ENCODE measurements at regions not wholly inside any gene's neighbourhood (a gene's known extent, or its start where the extent isn't known, plus 50 kb on each side); places are given as distances from the start of the nearest gene placed in this dataset.

- intact Hi-C loops (cut with DNase I; ENCODE audit: low total_unique reads): no loop called here
- Histone ChIP-seq H3K27ac (no peak overlapping the region), H3K4me3 (no peak overlapping the region), H3K4me1 (no peaks in the 10 kb centered on the region), H3K36me3 (no peaks in the 10 kb centered on the region), H3K9me3 (peaks cover 0 to 3% (median 0%) of the 10 kb centered on the region in 8 donors), H3K27me3 (replicated peaks in 1 of 7) (no peaks in the 10 kb centered on the region)
- DNase-seq: no peak
- 89 to 99% (median 89%) methylated on average over 2 of the region's 2 CpGs for WGBS, 5 donors
- TF ChIP-seq, protein P1, sequence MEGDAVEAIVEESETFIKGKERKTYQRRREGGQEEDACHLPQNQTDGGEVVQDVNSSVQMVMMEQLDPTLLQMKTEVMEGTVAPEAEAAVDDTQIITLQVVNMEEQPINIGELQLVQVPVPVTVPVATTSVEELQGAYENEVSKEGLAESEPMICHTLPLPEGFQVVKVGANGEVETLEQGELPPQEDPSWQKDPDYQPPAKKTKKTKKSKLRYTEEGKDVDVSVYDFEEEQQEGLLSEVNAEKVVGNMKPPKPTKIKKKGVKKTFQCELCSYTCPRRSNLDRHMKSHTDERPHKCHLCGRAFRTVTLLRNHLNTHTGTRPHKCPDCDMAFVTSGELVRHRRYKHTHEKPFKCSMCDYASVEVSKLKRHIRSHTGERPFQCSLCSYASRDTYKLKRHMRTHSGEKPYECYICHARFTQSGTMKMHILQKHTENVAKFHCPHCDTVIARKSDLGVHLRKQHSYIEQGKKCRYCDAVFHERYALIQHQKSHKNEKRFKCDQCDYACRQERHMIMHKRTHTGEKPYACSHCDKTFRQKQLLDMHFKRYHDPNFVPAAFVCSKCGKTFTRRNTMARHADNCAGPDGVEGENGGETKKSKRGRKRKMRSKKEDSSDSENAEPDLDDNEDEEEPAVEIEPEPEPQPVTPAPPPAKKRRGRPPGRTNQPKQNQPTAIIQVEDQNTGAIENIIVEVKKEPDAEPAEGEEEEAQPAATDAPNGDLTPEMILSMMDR (IDR thresholded peaks at IDR 0.05 in 8 of 11, conservative IDR thresholded peaks at IDR 0.05 in 3 of 11): no peak
- no peak for TF ChIP-seq POLR2AphosphoS5 (IDR thresholded peaks at IDR 0.05)
- TF ChIP-seq POLR2A (IDR thresholded peaks at IDR 0.05): no peak
These were observed 68.4 kb upstream of the ADGRL4 start for GRCh38 chr1:79074975-79075374.

DNA sequence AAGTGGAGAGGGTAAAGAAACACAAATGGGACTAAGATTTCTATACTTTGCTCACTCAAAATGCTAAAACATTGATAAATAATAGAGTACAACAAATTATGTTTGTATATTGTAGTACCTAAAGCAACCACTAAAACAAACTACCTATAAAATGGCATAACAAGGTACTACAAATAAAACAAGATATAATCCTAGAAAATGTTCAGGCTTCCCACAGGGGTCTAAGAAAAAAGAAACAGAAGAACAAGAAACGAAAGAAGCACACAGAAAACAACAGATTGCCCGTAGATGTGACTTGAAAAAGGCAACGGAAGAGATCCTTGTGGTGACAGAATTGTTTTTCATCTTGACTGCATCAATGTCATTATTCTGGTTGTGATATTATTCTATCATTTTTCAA, 63.3 kb upstream of the ADGRL4 start:
- TF ChIP-seq, protein P1 (IDR thresholded peaks at IDR 0.05 in 8 of 11, conservative IDR thresholded peaks at IDR 0.05 in 3 of 11): peak in 1 of 11 experiments; percentile 10
- TF ChIP-seq POLR2A (IDR thresholded peaks at IDR 0.05): no peak
- Histone ChIP-seq H3K36me3 (no peaks in the 10 kb centered on the region), H3K4me3 (no peak overlapping the region), H3K4me1 (no peaks in the 10 kb centered on the region), H3K9me3 (peaks cover 0 to 4% (median 0%) of the 10 kb centered on the region in 8 donors), H3K27me3 (replicated peaks in 1 of 7) (no peaks in the 10 kb centered on the region), H3K27ac (no peak overlapping the region)
- intact Hi-C loops (cut with DNase I; ENCODE audit: low total_unique reads): no loop called here
- 70 to 88% (median 87%) methylated on average over 3 of the region's 3 CpGs for WGBS, 5 donors
- DNase-seq: no peak

DNA sequence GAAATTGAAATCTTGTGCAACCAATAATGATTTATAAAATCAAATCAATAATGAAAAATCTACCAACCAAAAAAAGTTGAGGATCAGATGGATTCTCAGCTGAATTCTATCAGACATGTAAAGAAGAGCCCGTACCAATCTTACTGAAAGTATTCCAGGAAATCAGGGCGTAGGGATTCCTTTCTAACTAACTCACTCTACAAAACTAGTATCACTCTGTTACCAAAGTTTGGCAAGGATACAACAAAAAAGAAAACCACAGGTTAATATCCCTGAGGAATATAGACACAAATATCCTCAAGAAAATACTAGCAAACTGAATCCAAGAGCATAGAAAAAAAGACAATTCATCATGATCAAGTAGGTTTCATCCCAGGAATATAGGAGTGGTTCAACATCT, 52.8 kb upstream of the ADGRL4 start:
- no peak for DNase-seq
- Histone ChIP-seq H3K4me1 (no peaks in the 10 kb centered on the region), H3K27ac (no peak overlapping the region), H3K4me3 (no peak overlapping the region), H3K9me3 (peaks cover 0 to 53% (median 29%) of the 10 kb centered on the region in 8 donors), H3K36me3 (no peaks in the 10 kb centered on the region), H3K27me3 (replicated peaks in 1 of 7) (no peaks in the 10 kb centered on the region)
- intact Hi-C loops (cut with DNase I; ENCODE audit: low total_unique reads): no loop called here
- WGBS, 5 donors: 82 to 95% (median 87%) methylated on average over 2 of the region's 2 CpGs
- TF ChIP-seq POLR2A (IDR thresholded peaks at IDR 0.05): no peak
- no peak for TF ChIP-seq POLR2AphosphoS5 (IDR thresholded peaks at IDR 0.05)
- TF ChIP-seq, protein P1 (IDR thresholded peaks at IDR 0.05 in 8 of 11, conservative IDR thresholded peaks at IDR 0.05 in 3 of 11): no peak
